ENCODE measurements at regions not wholly inside any gene's neighbourhood (a gene's known extent, or its start where the extent isn't known, plus 50 kb on each side); places are given as distances from the start of the nearest gene placed in this dataset.

GRCh38 chr5:116661419-116661818, 86.8 kb upstream of the SEMA6A start:
- TF ChIP-seq POLR2A (IDR thresholded peaks at IDR 0.05; ENCODE audit: low read length): no peak
- TF ChIP-seq GATA1 (IDR thresholded peaks at IDR 0.05; ENCODE audit: low read depth, low read length): no peak
